Chondrocyte (in vitro differentiated cells): ENCODE measurements at regions not wholly inside any gene's neighbourhood (a gene's known extent, or its start where the extent isn't known, plus 50 kb on each side); places are given as distances from the start of the nearest gene placed in this dataset.

Source experiments
- DNase-seq: peaks from one replicate; pipeline ENCODE4 v3.0.0; 2021; ENCODE audit warnings: mixed read lengths, low spot score
- H3K27ac Mint-ChIP-seq: one replicate; pipeline ENCODE4 v1.8.0; 2021; ENCODE audit warnings: mild to moderate bottlenecking, moderate library complexity, mixed read lengths; ENCODE audit not compliant: unreplicated experiment
- H3K27me3 Mint-ChIP-seq: 2 replicates; pipeline ENCODE4 v1.8.0; 2021; ENCODE audit warnings: low read depth, mixed read lengths
- H3K36me3 Mint-ChIP-seq: 2 replicates; pipeline ENCODE4 v1.8.0; 2021; ENCODE audit warnings: low read depth, mixed read lengths
- H3K4me1 Mint-ChIP-seq: 2 replicates; pipeline ENCODE4 v1.8.0; 2021; ENCODE audit warnings: low read depth, mild to moderate bottlenecking, mixed read lengths
- H3K4me3 Mint-ChIP-seq: one replicate; pipeline ENCODE4 v1.8.0; 2021; ENCODE audit warnings: mild to moderate bottlenecking, moderate library complexity, mixed read lengths; ENCODE audit not compliant: unreplicated experiment
- H3K9me3 Mint-ChIP-seq: 2 replicates; pipeline ENCODE4 v1.8.0; 2021; ENCODE audit warnings: low read depth, mixed read lengths
- TF ChIP-seq, protein P1 (sequence below): fragments of 200-600 bp; sonication (generic); IDR thresholded peaks from 2 replicates; pipeline ENCODE4 v1.5.0; 2021; ENCODE audit warnings: antibody characterized with exemption, mild to moderate bottlenecking, moderate library complexity

DNA sequence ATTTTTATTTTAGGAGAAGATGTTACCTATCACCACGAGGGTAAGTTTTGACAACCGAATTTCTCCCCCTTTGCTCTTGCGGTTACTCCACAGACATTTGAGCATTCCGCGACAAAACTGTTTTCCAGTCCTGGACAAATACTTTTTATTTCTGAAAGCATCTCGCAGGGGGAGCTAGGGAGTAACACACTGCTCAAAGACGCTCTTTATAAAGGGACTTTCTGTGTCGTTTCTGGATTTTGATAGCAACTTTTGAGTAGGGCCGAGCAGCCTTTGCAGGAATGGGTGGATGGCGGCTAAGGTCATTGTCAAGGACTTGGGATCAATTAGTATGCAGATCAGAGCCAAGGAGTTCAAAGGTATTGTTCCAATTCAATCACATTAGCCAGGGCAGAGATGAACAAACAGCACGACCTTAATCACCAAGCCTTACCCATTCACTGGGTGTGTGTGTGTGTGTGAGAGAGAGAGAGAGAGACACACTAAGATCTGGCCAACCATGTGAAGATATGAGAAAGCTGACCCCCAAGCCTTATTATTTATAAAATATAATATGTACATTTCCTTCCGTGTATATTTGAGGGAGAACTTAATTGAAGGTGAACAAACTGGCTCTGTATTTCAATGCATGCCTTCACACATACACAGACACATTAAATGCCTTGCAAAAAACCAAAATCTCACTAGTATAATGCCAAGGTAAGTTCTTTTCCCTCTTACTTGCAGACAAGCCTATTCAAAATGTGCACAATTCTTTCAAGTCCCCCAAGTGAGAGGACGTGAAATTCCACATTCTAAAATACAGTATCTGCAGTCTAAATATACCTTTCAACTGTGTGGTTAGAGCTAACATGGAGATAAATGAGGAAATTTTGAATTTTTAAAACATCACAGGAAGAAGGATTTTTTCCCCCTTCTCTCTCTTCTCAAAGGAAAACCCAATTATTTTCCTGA lies 613.8 kb downstream of the VRK1 start:
- TF ChIP-seq, protein P1, sequence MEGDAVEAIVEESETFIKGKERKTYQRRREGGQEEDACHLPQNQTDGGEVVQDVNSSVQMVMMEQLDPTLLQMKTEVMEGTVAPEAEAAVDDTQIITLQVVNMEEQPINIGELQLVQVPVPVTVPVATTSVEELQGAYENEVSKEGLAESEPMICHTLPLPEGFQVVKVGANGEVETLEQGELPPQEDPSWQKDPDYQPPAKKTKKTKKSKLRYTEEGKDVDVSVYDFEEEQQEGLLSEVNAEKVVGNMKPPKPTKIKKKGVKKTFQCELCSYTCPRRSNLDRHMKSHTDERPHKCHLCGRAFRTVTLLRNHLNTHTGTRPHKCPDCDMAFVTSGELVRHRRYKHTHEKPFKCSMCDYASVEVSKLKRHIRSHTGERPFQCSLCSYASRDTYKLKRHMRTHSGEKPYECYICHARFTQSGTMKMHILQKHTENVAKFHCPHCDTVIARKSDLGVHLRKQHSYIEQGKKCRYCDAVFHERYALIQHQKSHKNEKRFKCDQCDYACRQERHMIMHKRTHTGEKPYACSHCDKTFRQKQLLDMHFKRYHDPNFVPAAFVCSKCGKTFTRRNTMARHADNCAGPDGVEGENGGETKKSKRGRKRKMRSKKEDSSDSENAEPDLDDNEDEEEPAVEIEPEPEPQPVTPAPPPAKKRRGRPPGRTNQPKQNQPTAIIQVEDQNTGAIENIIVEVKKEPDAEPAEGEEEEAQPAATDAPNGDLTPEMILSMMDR: no peak
- Mint-ChIP-seq H3K36me3 (no peaks in the 10 kb centered on the region), H3K4me3 (no peak overlapping the region), H3K9me3 (no peaks in the 10 kb centered on the region), H3K27me3 (peaks cover 30% of the 10 kb centered on the region), H3K27ac (no peak overlapping the region), H3K4me1 (no peaks in the 10 kb centered on the region)
- DNase-seq: no peak

DNA sequence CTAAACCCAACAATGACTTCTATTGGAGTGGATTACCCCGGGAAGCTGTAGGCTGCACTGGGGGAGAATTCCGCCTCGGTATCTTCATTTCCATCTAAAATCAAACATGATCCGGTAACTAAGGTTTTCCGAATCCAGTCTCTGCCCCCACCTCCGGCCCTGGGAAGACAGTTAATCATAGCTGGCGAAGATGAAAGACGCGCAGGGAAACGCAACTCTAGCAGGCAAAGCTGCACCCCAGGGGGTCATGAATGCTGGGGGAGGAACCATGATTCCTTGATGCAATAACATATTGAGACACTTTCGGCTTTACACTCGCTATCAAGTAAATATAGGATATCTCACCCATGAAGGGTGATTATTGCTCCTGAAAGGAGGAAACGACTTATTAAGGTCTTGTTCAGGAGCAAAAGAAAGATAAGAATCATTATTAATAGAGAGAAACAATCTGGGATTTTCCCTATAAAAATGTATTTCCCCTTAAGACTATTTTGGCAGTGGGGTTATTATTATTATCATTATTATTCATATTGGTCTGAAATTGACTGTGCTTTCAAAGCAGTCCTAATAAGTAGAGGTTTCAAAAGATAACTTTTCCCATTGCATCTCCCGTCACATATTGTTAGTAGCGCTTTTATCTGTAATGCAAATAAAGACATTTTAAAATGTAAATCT lies 614.9 kb downstream of the VRK1 start:
- TF ChIP-seq, protein P1: no peak
- H3K9me3 Mint-ChIP-seq: no peaks in the 10 kb centered on the region
- H3K27me3 Mint-ChIP-seq: peaks cover 37% of the 10 kb centered on the region
- no peak overlapping the region for H3K27ac Mint-ChIP-seq
- H3K4me3 Mint-ChIP-seq: no peak overlapping the region
- no peaks in the 10 kb centered on the region for H3K4me1 Mint-ChIP-seq
- no peaks in the 10 kb centered on the region for H3K36me3 Mint-ChIP-seq
- no peak for DNase-seq

GRCh38 chr14:97413022-97413539 lies 615.9 kb downstream of the VRK1 start:
- peaks cover 28% of the 10 kb centered on the region for H3K27me3 Mint-ChIP-seq

DNA sequence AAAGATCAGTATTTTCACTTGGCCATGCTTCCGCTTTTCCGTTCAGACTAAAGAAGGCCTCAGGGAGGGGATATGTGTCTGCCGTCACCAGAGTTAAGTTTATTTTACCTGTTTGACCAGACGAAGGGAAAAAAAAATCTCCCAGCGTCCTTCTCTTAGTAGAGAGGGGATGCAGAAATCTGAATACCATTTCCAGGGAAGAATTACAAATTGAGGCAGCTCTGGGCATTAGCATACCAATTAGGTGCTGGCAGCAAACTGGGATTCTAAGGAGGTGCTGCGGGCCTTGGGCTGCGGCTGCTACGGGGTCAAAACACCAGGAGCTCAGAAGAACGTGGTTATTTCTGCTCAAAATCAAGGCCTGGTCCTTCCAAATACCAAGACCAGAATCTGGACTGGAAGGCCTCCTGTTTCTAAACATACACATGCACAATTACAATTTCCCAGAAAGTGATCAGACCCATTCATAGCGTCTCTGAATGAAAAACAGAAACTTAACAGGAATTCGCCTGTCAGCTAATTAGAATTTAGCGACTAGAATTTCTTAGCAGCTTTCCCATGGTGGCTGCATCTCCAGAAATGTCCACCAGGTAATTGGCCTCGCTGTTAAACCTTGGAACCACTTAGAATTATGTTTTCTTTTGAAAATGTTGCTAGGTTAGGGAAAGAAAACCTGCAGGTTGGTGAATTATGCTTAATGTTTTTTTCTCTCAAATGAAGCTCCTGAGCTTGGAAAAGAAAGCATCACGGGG lies 617.0 kb downstream of the VRK1 start:
- TF ChIP-seq, protein P1: no peak
- H3K36me3 Mint-ChIP-seq: no peaks in the 10 kb centered on the region
- H3K9me3 Mint-ChIP-seq: no peaks in the 10 kb centered on the region
- no peak overlapping the region for H3K27ac Mint-ChIP-seq
- no peaks in the 10 kb centered on the region for H3K4me1 Mint-ChIP-seq
- H3K27me3 Mint-ChIP-seq: peaks cover 22% of the 10 kb centered on the region
- no peak overlapping the region for H3K4me3 Mint-ChIP-seq
- DNase-seq: no peak

More at GRCh38 chr14:97413022-97413539, 615.9 kb downstream of the VRK1 start:
- no peak for DNase-seq
- TF ChIP-seq, protein P1: no peak
- no peaks in the 10 kb centered on the region for H3K36me3 Mint-ChIP-seq
- no peak overlapping the region for H3K27ac Mint-ChIP-seq
- H3K9me3 Mint-ChIP-seq: no peaks in the 10 kb centered on the region
- H3K4me3 Mint-ChIP-seq: no peak overlapping the region
- H3K4me1 Mint-ChIP-seq: no peaks in the 10 kb centered on the region

GRCh38 chr14:97414718-97415098 lies 617.5 kb downstream of the VRK1 start:
- Mint-ChIP-seq H3K36me3 (no peaks in the 10 kb centered on the region), H3K27ac (no peak overlapping the region), H3K9me3 (no peaks in the 10 kb centered on the region), H3K4me3 (no peak overlapping the region), H3K4me1 (no peaks in the 10 kb centered on the region), H3K27me3 (peaks cover 22% of the 10 kb centered on the region)
- no peak for DNase-seq
- TF ChIP-seq, protein P1: no peak
